IMR-90 (cell line): ENCODE measurements at regions not wholly inside any gene's neighbourhood (a gene's known extent, or its start where the extent isn't known, plus 50 kb on each side); places are given as distances from the start of the nearest gene placed in this dataset.

Experiments
- ATAC-seq: fragments of 200-7000 bp; cut with Tn5 transposase; 2 replicates; pipeline ENCODE4 v1.9.1; 2020; ENCODE audit warnings: low read depth, mild to moderate bottlenecking, moderate library complexity
- BruUV-seq: library from RNA; stranded (reverse); fragments of 400-500 nt; replicated peaks from 2 replicates; lab custom pipeline; 2021; lab: Mats Ljungman, UMichigan
- CTCF ChIA-PET: fragments of 300-600 bp; formaldehyde crosslinking; extraction: SDS; loops from one replicate; lab custom pipeline; 2021; ENCODE audit warnings: antibody characterized with exemption; lab: Yijun Ruan, JAX
- POLR2A ChIA-PET: fragments of 300-600 bp; sonication (Branson Sonifier 250); formaldehyde crosslinking; loops from one replicate; lab custom pipeline; 2022; ENCODE audit warnings: antibody characterized with exemption; ENCODE audit not compliant: unreplicated experiment; lab: Charles Lee
- DNase-seq: peaks from one replicate; pipeline ENCODE4 v3.0.0; 2013
- H2AFZ ChIP-seq: replicated peaks from 2 replicates; pipeline ENCODE3; 2013; ENCODE audit warnings: low read length, mild to moderate bottlenecking; ENCODE audit not compliant: poor library complexity
- H2AK5ac ChIP-seq: 2 replicates; pipeline ENCODE4 v1.6.1; 2013; ENCODE audit warnings: low read depth, low read length, inconsistent platforms
- H2AK9ac ChIP-seq: replicated peaks from 2 replicates; pipeline ENCODE3; 2013; ENCODE audit warnings: mild to moderate bottlenecking, low read depth, low read length, moderate library complexity; ENCODE audit not compliant: poor library complexity
- H2BK120ac ChIP-seq: 2 replicates; pipeline ENCODE4 v1.6.1; 2013; ENCODE audit warnings: low read depth, low read length, inconsistent platforms
- H2BK15ac ChIP-seq: 3 replicates; pipeline ENCODE4 v1.6.1; 2013; ENCODE audit warnings: low read depth, low read length, inconsistent platforms
- H2BK20ac ChIP-seq: 2 replicates; pipeline ENCODE4 v1.6.1; 2013; ENCODE audit warnings: low read depth, mild to moderate bottlenecking, inconsistent platforms, low read length, moderate library complexity
- H2BK5ac ChIP-seq: 2 replicates; pipeline ENCODE4 v1.6.1; 2013; ENCODE audit warnings: mild to moderate bottlenecking, low read depth, low read length, inconsistent platforms; ENCODE audit not compliant: poor library complexity, severe bottlenecking
- H3K14ac ChIP-seq: replicated peaks from 2 replicates; pipeline ENCODE4 v1.6.1; 2013; ENCODE audit warnings: low read depth, low read length, inconsistent platforms
- H3K18ac ChIP-seq: 2 replicates; pipeline ENCODE4 v1.6.1; 2013; ENCODE audit warnings: low read depth, low read length, control low read depth
- H3K23ac ChIP-seq: 2 replicates; pipeline ENCODE4 v1.6.1; 2013; ENCODE audit warnings: low read depth, low read length, inconsistent platforms
- H3K27ac ChIP-seq: 2 replicates; pipeline ENCODE4 v1.5.1; 2013; ENCODE audit warnings: mild to moderate bottlenecking, control low read depth, low read length; ENCODE audit not compliant: insufficient read depth
- H3K27me3 ChIP-seq: 2 replicates; pipeline ENCODE4 v1.6.1; 2013; ENCODE audit warnings: low read length; ENCODE audit not compliant: control insufficient read depth, insufficient read depth
- H3K36me3 ChIP-seq: 2 replicates; pipeline ENCODE4 v1.6.1; 2013; ENCODE audit warnings: low read length, mixed read lengths; ENCODE audit not compliant: control insufficient read depth, insufficient read depth
- H3K4ac ChIP-seq: 2 replicates; pipeline ENCODE4 v1.6.1; 2013; ENCODE audit warnings: low read depth, low read length, inconsistent platforms
- H3K4me1 ChIP-seq: 2 replicates; pipeline ENCODE4 v1.6.1; 2013; ENCODE audit warnings: low read length, mixed read lengths; ENCODE audit not compliant: control insufficient read depth, insufficient read depth
- H3K4me2 ChIP-seq: 2 replicates; pipeline ENCODE4 v1.6.1; 2013; ENCODE audit warnings: low read depth, mild to moderate bottlenecking, control low read depth, low read length, moderate library complexity
- H3K4me3 ChIP-seq: 2 replicates; pipeline ENCODE4 v1.5.1; 2013; ENCODE audit warnings: low read depth, mild to moderate bottlenecking, control low read depth, low read length, moderate library complexity; ENCODE audit not compliant: insufficient read depth
- H3K56ac ChIP-seq: 2 replicates; pipeline ENCODE4 v1.6.1; 2013; ENCODE audit warnings: low read length, inconsistent platforms; ENCODE audit not compliant: insufficient read depth; ENCODE audit errors: extremely low read depth
- H3K79me1 ChIP-seq, 2 experiments: 2 replicates each; pipeline ENCODE4 v1.6.1; 2013; ENCODE audit warnings: low read length in 2 of 2, inconsistent platforms in 1 of 2, low read depth in 1 of 2
- H3K9ac ChIP-seq: 2 replicates; pipeline ENCODE4 v1.6.1; 2013; ENCODE audit warnings: low read depth, low read length, control low read depth
- H3K9me1 ChIP-seq: 2 replicates; pipeline ENCODE4 v1.6.1; 2013; ENCODE audit warnings: low read length, inconsistent platforms; ENCODE audit not compliant: insufficient read depth
- H3K9me3 ChIP-seq: 2 replicates; pipeline ENCODE4 v1.6.1; 2013; ENCODE audit warnings: low read length; ENCODE audit not compliant: control insufficient read depth, insufficient read depth
- H4K20me1 ChIP-seq: 2 replicates; pipeline ENCODE4 v1.6.1; 2013; ENCODE audit warnings: low read length, inconsistent platforms; ENCODE audit not compliant: insufficient read depth
- H4K5ac ChIP-seq: 2 replicates; pipeline ENCODE4 v1.6.1; 2013; ENCODE audit warnings: mild to moderate bottlenecking, low read depth, low read length, control low read depth
- H4K8ac ChIP-seq, 2 experiments: 2 replicates each; pipeline ENCODE4 v1.6.1; 2013; ENCODE audit warnings: low read depth in 2 of 2, low read length in 2 of 2, control low read depth in 1 of 2, inconsistent platforms in 1 of 2
- H4K91ac ChIP-seq: 2 replicates; pipeline ENCODE4 v1.6.1; 2013; ENCODE audit warnings: low read depth, low read length, inconsistent platforms; ENCODE audit not compliant: insufficient read depth
- CEBPB ChIP-seq: IDR thresholded peaks from 2 replicates; pipeline ENCODE4 v1.6.1; 2012; ENCODE audit warnings: low read depth, low read length, improper control_type of control experiment
- CHD1 ChIP-seq: IDR thresholded peaks from 2 replicates; pipeline ENCODE4 v1.6.1; 2012; ENCODE audit warnings: low read depth, low read length, improper control_type of control experiment
- ELK1 ChIP-seq: fragments of 150-350 bp; IDR thresholded peaks from 2 replicates; pipeline ENCODE4 v1.6.1; 2016; ENCODE audit warnings: low read depth, mild to moderate bottlenecking, low read length, moderate library complexity, borderline replicate concordance
- FOS ChIP-seq: fragments of 150-350 bp; IDR thresholded peaks from 2 replicates; pipeline ENCODE4 v1.6.1; 2016; ENCODE audit warnings: low read depth, low read length
- MAFK ChIP-seq: IDR thresholded peaks from 2 replicates; pipeline ENCODE4 v1.6.1; 2012; ENCODE audit warnings: low read depth, low read length, improper control_type of control experiment
- MAZ ChIP-seq: IDR thresholded peaks from 2 replicates; pipeline ENCODE4 v1.6.1; 2012; ENCODE audit warnings: low read depth, mild to moderate bottlenecking, low read length, improper control_type of control experiment, moderate library complexity, borderline replicate concordance
- MXI1 ChIP-seq: IDR thresholded peaks from 2 replicates; pipeline ENCODE4 v1.6.1; 2012; ENCODE audit warnings: low read depth, mild to moderate bottlenecking, low read length, moderate library complexity, borderline replicate concordance
- POLR2A ChIP-seq: IDR thresholded peaks from 2 replicates; pipeline ENCODE4 v1.6.1; 2012; ENCODE audit warnings: mild to moderate bottlenecking, low read depth, low read length
- RAD21 ChIP-seq: IDR thresholded peaks from 2 replicates; pipeline ENCODE4 v1.6.1; 2012; ENCODE audit warnings: low read length, improper control_type of control experiment
- RCOR1 ChIP-seq: IDR thresholded peaks from 2 replicates; pipeline ENCODE4 v1.6.1; 2012; ENCODE audit warnings: mild to moderate bottlenecking, low read length, improper control_type of control experiment; ENCODE audit not compliant: insufficient replicate concordance
- SMC3 ChIP-seq: fragments of 150-350 bp; IDR thresholded peaks from 2 replicates; pipeline ENCODE4 v1.6.1; 2016; ENCODE audit warnings: low read depth, mild to moderate bottlenecking, antibody characterized with exemption, low read length, moderate library complexity
- WGBS, 2 experiments: methylation state at CpG; one replicate each; pipeline versions ENCODE4 v1.1.5 to v1.1.7; 2013; ENCODE audit warnings: missing lambda C conversion rate in 2 of 2; ENCODE audit not compliant: insufficient read length in 1 of 2; ENCODE audit errors: extremely low coverage in 2 of 2; 5-methylcytosine and 5-hydroxymethylcytosine counted together
- dilution Hi-C: fragments of 300-500 bp; cut with HindIII; formaldehyde crosslinking; loops from one replicate; pipeline ENCODE4 v1.14.3; 2018; ENCODE audit warnings: low sequenced_read_pairs; ENCODE audit not compliant: unreplicated experiment
- in situ Hi-C: fragments of 300-500 bp; cut with MboI; formaldehyde crosslinking; loops from 3 replicates; pipeline ENCODE4 v1.14.3; 2019; ENCODE audit warnings: low sequenced_read_pairs, inconsistent platforms, mixed read lengths
- intact Hi-C: fragments of 100-400 bp; cut with micrococcal nuclease; formaldehyde crosslinking; loops from 2 replicates; pipeline ENCODE4 v1.10.0; 2022
- TF ChIP-seq, protein P1 (sequence below): fragments of 150-350 bp; IDR thresholded peaks from 2 replicates; pipeline ENCODE4 v1.6.1; 2017; ENCODE audit warnings: mild to moderate bottlenecking, antibody characterized with exemption, low read length, low read depth
- TF ChIP-seq, protein P2 (sequence below): conservative IDR thresholded peaks from 2 replicates; pipeline ENCODE4 v1.5.1; 2012; ENCODE audit warnings: mild to moderate bottlenecking, low read depth, low read length, improper control_type of control experiment

DNA sequence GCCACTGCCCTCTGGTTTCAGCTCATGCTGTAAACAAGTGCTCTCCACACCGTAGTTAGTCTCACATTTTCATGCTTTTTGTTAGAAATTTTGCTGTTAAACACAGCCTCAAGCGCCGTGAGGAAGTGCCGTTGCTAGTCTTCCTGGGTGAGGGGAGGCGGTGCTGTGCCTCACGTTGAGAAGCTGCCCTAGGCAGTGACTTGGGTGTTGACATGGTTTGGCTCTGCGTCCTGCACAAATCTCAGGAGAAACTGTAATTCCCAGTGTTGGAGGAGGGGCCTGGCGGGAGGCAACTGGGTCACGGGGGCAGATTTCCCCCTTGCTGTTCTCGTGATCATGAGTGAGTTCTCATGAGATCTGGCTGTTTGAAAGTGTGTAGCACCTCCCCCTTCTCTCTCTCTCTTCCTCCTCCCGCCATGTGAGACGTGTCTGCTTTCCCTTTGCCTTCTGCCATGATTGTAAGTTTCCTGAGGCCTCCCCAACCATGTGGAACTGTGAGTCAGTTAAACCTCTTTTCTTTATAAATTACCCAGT, 95.8 kb downstream of the ERMARD start:
- no peak overlapping the region for H3K27ac ChIP-seq
- H3K4me2 ChIP-seq = no peak overlapping the region
- H2AK9ac ChIP-seq = no peak overlapping the region
- no peak overlapping the region for H2BK20ac ChIP-seq
- H2BK15ac ChIP-seq = no peak overlapping the region
- H3K4ac ChIP-seq = no peak overlapping the region
- in situ Hi-C loops = no loop called here
- 80% methylated on average over 1 of the region's 12 CpGs; no CpG with 5 or more reads in 1 of the 2 experiments for WGBS, 2 experiments
- dilution Hi-C loops = no loop called here
- no peak overlapping the region for H2BK5ac ChIP-seq
- no peak overlapping the region for H2AFZ ChIP-seq
- H3K4me3 ChIP-seq = no peak overlapping the region
- H3K56ac ChIP-seq = no peak overlapping the region
- BruUV-seq = no TSS peak
- H2AK5ac ChIP-seq = no peak overlapping the region
- H3K9ac ChIP-seq = no peak overlapping the region
- no peak overlapping the region for H4K8ac ChIP-seq
- H4K91ac ChIP-seq = no peak overlapping the region
- H3K79me1 ChIP-seq = no peaks in the 10 kb centered on the region
- CTCF ChIA-PET = no interaction called here
- H2BK120ac ChIP-seq = no peak overlapping the region
- H3K27me3 ChIP-seq = peaks cover 3% of the 10 kb centered on the region; the same call in 1 of the 2 replicates
- H3K4me1 ChIP-seq = no peaks in the 10 kb centered on the region
- H3K14ac ChIP-seq = no peak overlapping the region
- H3K9me3 ChIP-seq = peaks cover 15% of the 10 kb centered on the region; the same call in 1 of the 2 replicates
- no peak for ATAC-seq
- no peaks in the 10 kb centered on the region for H4K20me1 ChIP-seq
- H3K9me1 ChIP-seq = no peaks in the 10 kb centered on the region
- no peak overlapping the region for H3K23ac ChIP-seq
- no peaks in the 10 kb centered on the region for H3K36me3 ChIP-seq
- no peak overlapping the region for H4K5ac ChIP-seq
- POLR2A ChIA-PET = no interaction called here
- no peak overlapping the region for H3K18ac ChIP-seq
- intact Hi-C loops = no loop called here
- TF ChIP-seq, protein P1, sequence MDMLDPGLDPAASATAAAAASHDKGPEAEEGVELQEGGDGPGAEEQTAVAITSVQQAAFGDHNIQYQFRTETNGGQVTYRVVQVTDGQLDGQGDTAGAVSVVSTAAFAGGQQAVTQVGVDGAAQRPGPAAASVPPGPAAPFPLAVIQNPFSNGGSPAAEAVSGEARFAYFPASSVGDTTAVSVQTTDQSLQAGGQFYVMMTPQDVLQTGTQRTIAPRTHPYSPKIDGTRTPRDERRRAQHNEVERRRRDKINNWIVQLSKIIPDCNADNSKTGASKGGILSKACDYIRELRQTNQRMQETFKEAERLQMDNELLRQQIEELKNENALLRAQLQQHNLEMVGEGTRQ = no peak
- TF ChIP-seq MXI1 (no peak), CHD1 (no peak), RAD21 (no peak), ELK1 (no peak), FOS (no peak), CEBPB (no peak), MAFK (no peak), POLR2A (no peak), MAZ (no peak), SMC3 (no peak), RCOR1 (no peak)
- TF ChIP-seq, protein P2, sequence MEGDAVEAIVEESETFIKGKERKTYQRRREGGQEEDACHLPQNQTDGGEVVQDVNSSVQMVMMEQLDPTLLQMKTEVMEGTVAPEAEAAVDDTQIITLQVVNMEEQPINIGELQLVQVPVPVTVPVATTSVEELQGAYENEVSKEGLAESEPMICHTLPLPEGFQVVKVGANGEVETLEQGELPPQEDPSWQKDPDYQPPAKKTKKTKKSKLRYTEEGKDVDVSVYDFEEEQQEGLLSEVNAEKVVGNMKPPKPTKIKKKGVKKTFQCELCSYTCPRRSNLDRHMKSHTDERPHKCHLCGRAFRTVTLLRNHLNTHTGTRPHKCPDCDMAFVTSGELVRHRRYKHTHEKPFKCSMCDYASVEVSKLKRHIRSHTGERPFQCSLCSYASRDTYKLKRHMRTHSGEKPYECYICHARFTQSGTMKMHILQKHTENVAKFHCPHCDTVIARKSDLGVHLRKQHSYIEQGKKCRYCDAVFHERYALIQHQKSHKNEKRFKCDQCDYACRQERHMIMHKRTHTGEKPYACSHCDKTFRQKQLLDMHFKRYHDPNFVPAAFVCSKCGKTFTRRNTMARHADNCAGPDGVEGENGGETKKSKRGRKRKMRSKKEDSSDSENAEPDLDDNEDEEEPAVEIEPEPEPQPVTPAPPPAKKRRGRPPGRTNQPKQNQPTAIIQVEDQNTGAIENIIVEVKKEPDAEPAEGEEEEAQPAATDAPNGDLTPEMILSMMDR = no peak
- no peak for DNase-seq
